ENCODE measurements at regions not wholly inside any gene's neighbourhood (a gene's known extent, or its start where the extent isn't known, plus 50 kb on each side); places are given as distances from the start of the nearest gene placed in this dataset.

- no peak for TF ChIP-seq CBX3 (IDR thresholded peaks at IDR 0.05; ENCODE audit: low read depth)
- TF ChIP-seq CTCF (IDR thresholded peaks at IDR 0.05 in 2 of 3, conservative IDR thresholded peaks at IDR 0.05 in 1 of 3; ENCODE audit: borderline replicate concordance in 1 of 3, insufficient read depth in 1 of 3, low read depth in 2 of 3, low read length in 2 of 3): no peak
- TF ChIP-seq EZH2phosphoT487 (IDR thresholded peaks at IDR 0.05; ENCODE audit: borderline replicate concordance): no peak
- TF ChIP-seq POLR2AphosphoS5 (IDR thresholded peaks at IDR 0.05; ENCODE audit: low read depth, low read length): no peak
- no peak for TF ChIP-seq RAD21 (IDR thresholded peaks at IDR 0.05; ENCODE audit: low read depth)
- no peak for TF ChIP-seq EZH2 (IDR thresholded peaks at IDR 0.05)
- TF ChIP-seq ZNF274 (IDR thresholded peaks at IDR 0.05; ENCODE audit: low read depth, low read length): no peak
- no peak for TF ChIP-seq SIN3A (IDR thresholded peaks at IDR 0.05; ENCODE audit: low read depth)
Observed at GRCh38 chr16:6524501-6524900, 808.1 kb upstream of the RBFOX1 start.
